AML-193 (cell line): ENCODE measurements at regions not wholly inside any gene's neighbourhood (a gene's known extent, or its start where the extent isn't known, plus 50 kb on each side); places are given as distances from the start of the nearest gene placed in this dataset.
"Not testable (repeated sequence)": the region's sequence is repeated elsewhere in the genome, so short reads cannot be mapped to it uniquely, and the experiment has no call there.

ENCODE experiments used
- DNase-seq, 2 experiments: peaks; one replicate each; lab custom pipeline; 2025; lab: John Stamatoyannopoulos, UW

DNA sequence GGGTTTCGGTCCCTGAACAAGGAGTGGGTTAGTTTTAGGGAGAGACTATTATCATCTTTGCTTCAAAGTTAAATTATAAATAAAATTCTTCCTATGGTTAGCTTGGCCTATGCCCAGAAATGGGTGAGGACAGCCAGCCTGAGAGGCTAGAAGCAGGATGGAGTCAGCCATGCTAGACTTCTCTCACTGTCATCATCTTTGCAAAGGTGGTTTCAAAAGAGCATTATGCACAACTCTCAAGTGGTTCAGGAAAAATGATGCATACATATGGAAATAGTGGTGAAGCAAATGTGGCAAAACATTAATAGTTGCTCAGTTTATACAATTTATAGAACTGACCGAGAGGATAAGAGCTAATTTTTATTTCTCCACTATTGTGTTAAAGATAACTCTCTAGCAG is 124.3 kb upstream of the FOXN2 start:
- no peak for DNase-seq

DNA sequence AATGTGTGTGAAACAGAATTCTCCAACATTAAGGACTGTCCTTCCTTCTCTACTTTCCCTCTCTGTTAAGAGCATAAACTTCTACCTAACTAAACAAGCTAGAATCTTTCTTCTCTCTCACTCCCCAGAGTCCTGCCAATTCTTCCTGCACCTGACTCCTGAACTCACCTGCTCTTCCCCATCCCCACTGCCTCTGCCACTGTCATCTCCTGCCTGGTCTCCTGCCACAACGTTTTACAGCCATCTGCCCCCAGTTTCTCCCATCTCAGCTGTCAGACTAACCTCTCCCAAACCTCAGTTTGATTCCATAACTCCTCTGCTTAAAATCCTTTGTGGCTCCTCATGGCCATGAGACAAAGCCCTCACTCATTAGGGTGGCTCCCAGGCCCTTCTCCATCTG is 119.8 kb upstream of the FOXN2 start:
- no peak for DNase-seq

GRCh38 chr2:48195169-48195568 is 119.3 kb upstream of the FOXN2 start:
- no peak for DNase-seq

- DNase-seq: no peak
Measured at GRCh38 chr2:48197618-48198017, 116.9 kb upstream of the FOXN2 start.

- peak; percentile 31 to 41 for DNase-seq
Measured at GRCh38 chr2:48198371-48198770, 116.1 kb upstream of the FOXN2 start.

DNA sequence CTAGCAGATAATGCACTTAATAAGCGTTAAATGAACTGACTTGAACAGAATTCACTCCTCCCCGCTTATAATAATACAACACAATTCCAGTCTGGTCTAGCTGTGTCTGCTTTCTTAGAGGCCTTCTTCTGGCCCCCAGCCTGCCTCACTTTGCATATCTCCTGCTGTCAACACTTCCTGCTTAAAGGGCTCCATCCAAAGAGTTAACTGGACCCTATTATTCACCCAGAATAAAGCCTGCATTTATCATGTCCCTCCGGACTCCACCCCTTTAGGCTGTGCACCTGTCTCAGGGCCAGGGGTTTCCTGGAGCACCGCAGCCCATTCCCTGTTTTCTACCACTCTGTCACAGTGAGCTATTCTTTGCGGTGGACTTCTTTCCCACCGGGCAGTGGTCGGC is 115.4 kb upstream of the FOXN2 start:
- no peak for DNase-seq

GRCh38 chr2:48200620-48201293 is 113.7 kb upstream of the FOXN2 start:
- DNase-seq: no peak

DNA sequence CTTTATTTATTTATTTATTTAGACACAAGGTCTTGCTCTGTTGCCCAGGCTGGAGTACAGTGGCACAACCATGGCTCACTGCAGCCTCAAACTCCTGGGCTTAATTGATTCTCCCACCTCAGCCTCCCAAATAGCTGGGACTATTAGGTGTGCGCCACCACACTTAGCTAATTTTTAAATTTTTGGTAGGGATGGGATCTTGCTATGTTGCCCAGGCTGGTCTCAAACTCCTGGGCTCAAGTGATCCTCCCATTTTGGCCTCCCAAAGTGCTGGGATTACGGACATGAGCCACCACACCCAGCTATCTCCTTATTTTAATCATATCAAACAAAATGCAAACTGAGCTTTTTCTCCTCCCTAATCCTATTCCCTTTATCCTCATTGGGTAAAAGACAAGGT is 113.0 kb upstream of the FOXN2 start:
- not testable (repeated sequence) for DNase-seq

GRCh38 chr2:48202863-48203642 is 111.4 kb upstream of the FOXN2 start:
- no peak for DNase-seq

DNA sequence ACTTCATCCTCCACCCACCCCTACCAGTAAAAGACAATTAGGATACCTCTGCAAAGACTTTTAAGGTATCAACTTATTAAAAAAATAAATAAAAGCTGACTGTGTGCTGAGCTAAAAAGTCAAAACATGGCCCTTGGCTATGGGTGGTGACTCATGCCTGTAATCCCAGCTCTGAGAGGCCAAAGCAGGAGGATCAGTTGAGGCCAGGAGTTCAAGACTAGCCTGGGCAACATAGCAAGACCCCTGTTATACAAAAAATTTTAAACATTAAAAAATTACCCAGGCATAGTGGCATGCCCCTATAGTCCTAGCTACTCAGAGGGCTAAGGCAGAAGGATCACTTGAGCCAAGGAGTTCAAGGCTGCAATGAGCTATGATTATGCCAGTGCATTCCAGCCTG is 110.8 kb upstream of the FOXN2 start:
- DNase-seq: no peak

DNA sequence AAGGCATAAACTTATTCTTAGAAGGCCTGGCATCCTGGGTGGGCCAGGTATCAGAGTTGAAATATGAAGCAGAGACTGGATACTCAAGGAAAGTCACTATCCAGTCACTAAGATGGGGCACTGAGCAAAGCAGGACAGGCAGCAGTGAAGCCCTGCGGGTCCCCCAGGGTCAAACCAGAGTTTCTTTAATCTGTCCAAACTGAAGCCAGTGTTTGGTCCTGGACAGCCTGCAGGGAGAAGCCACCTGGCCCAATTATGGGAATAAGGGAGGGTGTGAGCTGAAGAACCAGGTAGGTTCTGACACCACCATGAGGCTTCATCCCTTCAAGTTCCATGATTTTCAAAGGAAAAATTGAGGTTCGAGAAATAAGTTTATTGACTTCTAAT is 109.7 kb upstream of the FOXN2 start:
- no peak for DNase-seq

DNA sequence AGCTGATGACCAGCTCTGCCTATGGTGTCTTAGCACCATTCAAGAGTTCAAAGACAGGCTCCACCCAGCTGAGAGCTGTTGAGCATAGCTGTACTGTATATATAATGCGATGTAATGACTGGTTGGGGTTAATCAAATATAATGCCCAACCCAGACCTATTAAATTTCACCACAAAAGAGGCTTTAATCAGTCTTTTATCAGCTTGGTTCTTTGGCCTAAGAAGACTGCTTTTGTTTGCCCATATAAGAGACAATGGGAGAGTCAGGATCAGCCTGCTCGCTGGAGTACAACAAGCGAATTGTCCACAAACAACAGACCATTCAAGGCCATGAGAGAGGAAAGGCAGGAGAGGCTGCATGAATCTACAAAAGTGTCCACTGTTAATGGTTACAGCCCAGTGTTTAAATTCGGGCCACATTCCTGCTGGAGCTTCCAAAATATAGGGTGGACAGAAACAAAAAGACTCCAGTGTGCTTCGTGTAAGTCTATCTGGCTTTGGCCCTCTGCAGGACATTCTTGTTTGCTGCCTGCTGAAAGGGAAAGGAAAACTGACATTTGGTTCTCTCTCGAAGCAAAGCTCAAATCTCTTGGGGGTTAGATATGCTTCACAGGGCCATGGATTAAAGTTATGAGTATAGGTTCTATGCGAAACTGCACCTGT is 109.2 kb upstream of the FOXN2 start:
- DNase-seq: no peak

DNA sequence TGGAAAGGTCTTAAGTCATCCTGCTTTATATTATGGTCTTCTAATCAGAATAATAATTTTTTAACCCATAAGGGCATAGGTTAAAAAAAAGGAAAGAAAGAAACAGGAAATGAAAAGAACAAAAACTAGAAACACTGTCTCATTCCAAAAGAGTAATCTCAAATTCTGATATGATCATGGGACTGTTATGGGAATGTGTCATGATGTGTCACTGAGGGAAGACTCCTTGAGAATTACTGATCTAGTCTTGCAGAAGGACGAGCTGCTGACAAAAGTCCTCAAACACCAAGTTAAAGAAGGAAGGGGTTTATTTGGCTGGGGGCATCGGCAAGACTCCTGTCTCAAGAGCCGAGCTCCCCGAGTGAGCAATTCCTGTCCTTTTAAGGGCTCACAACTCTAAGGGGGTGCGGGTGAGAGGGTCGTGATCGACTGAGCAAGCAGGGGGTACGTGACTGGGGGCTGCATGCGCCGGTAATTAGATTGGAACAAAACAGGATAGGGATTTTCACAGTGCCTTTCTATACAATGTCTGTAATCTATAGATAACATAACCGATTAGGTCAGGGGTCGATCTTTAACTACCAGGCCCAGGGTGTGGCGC is 108.3 kb upstream of the FOXN2 start:
- DNase-seq: not testable (repeated sequence)

DNA sequence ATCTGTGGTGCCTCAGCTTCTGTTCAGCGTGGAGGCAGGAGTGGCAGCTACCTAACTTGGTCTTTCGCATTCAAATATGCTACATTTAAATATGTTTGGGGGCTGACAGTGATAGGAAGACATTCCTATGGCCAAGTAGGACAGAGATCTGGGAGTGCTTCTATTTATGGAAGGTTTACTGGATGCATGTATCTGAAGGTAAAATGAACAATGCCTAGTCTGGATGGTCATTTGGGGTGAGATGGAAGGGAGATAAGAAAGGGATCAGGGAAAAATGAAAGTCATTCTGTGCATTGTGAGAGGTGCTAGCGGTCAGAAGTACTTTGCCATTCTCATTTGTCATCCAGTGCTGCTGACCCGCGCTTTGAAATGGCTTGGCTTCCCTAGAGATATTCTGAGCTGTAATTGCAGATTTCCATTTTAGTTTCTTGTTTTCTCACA is 107.3 kb upstream of the FOXN2 start:
- DNase-seq: no peak

- peak; percentile 24 to 35 for DNase-seq
Measured at GRCh38 chr2:48207851-48208250, 106.6 kb upstream of the FOXN2 start.

DNA sequence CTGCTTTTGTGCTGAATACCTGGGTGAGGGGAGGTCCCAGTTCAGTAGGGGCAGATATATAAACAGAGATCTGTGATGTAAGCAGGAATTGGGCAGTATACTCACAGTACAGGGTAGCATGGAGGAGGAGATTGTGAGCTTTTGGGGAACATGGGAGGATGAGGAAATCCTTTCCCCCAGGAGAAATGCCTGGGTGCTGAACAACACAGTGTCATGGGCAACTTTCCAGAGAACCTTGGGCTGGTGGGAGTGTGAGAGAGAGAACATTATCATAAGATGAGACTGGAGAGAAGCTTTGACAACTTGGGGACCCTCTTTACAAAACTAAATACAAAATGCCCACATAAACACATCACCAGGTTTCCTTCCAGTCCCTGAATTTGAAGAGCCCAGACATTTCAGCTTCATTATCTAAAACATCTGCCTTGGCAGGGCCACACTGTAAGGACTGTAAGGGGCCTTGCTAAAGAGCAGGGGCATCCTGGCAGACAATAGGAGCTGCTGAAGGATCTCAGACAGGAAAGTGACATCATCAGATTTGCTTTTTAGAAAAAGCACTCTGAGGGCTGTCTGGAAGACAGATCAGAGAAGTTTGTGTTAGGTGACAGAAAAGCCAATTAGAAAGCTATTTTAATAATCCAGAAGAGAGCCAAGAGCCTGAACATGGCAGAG is 105.1 kb upstream of the FOXN2 start:
- DNase-seq: no peak

DNA sequence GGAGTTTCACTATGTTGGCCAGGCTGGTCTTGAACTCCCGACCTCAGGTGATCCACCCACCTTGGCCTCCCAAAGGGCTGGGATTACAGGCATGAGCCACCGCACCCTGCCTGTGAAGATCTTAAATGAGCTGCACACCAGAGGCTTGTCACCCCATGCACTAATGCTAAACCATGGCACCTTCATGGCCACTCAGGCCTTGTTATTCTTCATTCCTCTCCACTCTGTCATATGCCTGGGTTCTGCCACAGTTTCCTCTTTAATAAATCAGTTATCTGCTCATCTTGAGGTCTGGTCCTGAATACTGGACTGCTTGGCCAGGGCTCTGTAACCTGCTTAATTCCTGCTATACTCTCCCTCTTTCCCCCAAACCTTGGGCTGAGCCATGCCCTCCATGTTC is 104.3 kb upstream of the FOXN2 start:
- no peak for DNase-seq

DNA sequence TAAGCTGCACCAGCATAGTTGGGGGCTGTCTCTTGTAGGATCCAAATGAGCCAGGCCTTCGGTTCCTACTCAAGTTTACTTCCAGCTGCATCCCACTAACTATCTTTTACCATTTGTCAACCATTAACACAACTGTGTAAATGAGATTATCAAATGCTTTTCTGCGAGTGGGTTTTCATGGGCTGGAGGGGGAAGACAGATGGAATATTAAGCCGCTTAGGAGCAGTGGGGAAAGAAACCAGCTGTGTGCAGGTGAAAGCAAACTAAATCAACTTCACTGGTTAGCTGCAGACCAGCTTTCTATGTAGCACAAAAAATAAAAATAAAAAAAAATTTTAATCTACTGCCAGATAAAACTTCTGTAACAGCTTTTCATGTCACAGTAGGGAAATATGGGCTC is 100.8 kb upstream of the FOXN2 start:
- DNase-seq: no peak

DNA sequence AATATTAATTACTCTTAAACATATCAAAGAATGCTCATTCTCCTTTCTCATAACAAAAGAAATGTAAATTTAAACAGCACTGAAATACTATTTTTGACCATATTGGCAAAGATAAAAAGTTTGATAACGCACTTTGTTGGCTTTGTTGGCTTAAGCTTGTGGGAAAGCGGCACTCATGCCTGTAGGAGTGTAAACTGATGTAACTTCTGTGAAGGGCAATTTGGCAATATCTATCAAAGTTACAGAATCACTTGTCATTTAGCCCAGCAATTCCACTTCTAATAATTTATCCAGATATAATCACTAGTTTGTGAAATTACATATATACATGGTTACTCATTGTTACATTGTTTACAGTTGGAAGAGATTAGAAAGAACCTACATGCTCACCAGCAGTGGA is 96.3 kb upstream of the FOXN2 start:
- DNase-seq: no peak

DNA sequence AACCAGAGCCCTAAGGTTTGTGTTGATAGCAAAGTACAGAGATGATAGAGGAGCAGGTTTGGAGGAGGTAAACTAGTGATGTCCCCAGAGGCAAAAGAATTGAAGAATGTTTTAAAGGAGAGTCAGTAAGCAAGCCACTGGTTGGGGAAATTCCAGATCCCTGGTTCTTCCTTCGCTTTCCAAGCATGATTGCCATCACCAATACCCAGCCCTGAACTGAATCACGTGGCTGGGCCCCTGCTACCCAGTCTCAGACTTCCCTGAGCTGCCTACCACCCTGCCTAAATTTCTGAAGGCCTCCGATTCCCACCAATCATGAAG is 95.3 kb upstream of the FOXN2 start:
- no peak for DNase-seq

GRCh38 chr2:48219555-48220436 is 94.7 kb upstream of the FOXN2 start:
- DNase-seq: no peak
